GM18508 (cell line): ENCODE measurements at regions not wholly inside any gene's neighbourhood (a gene's known extent, or its start where the extent isn't known, plus 50 kb on each side); places are given as distances from the start of the nearest gene placed in this dataset.

Experiments used
- ATAC-seq: cut with Tn5 transposase; IDR thresholded peaks from one replicate; pipeline ENCODE4 v1.9.1; 2021; ENCODE audit warnings: moderate number of reproducible peaks; ENCODE audit not compliant: insufficient read depth, unreplicated experiment

- ATAC-seq = no peak
Measured at GRCh38 chr5:155989879-155990278, 337.1 kb upstream of the SGCD start.

GRCh38 chr5:155996123-155996522 lies 330.8 kb upstream of the SGCD start:
- no peak for ATAC-seq

GRCh38 chr5:155998257-155998656 lies 328.7 kb upstream of the SGCD start:
- ATAC-seq = no peak

- ATAC-seq = no peak
Measured at GRCh38 chr5:156000115-156000514, 326.8 kb upstream of the SGCD start.

GRCh38 chr5:156004754-156005153 lies 322.2 kb upstream of the SGCD start:
- no peak for ATAC-seq

GRCh38 chr5:156006026-156006647 lies 320.8 kb upstream of the SGCD start:
- ATAC-seq = no peak

GRCh38 chr5:156008844-156009243 lies 318.1 kb upstream of the SGCD start:
- no peak for ATAC-seq

GRCh38 chr5:156009583-156009982 lies 317.4 kb upstream of the SGCD start:
- ATAC-seq = no peak

GRCh38 chr5:156015137-156015536 lies 311.8 kb upstream of the SGCD start:
- no peak for ATAC-seq

GRCh38 chr5:156019130-156019529 lies 307.8 kb upstream of the SGCD start:
- no peak for ATAC-seq

- ATAC-seq = no peak
Measured at GRCh38 chr5:156019571-156020180, 307.3 kb upstream of the SGCD start.

- no peak for ATAC-seq
Measured at GRCh38 chr5:156020647-156021046, 306.3 kb upstream of the SGCD start.

- no peak for ATAC-seq
Measured at GRCh38 chr5:156021866-156022265, 305.1 kb upstream of the SGCD start.

- ATAC-seq = no peak
Measured at GRCh38 chr5:156025656-156026055, 301.3 kb upstream of the SGCD start.

- no peak for ATAC-seq
Measured at GRCh38 chr5:156031181-156031580, 295.8 kb upstream of the SGCD start.

- no peak for ATAC-seq
Measured at GRCh38 chr5:156036640-156037039, 290.3 kb upstream of the SGCD start.

- ATAC-seq = no peak
Measured at GRCh38 chr5:156037151-156037909, 289.6 kb upstream of the SGCD start.

- no peak for ATAC-seq
Measured at GRCh38 chr5:156042726-156043125, 284.2 kb upstream of the SGCD start.

- ATAC-seq = no peak
Measured at GRCh38 chr5:156043351-156043750, 283.6 kb upstream of the SGCD start.

GRCh38 chr5:156051972-156052371 lies 275.0 kb upstream of the SGCD start:
- no peak for ATAC-seq

- no peak for ATAC-seq
Measured at GRCh38 chr5:156052656-156053055, 274.3 kb upstream of the SGCD start.

- no peak for ATAC-seq
Measured at GRCh38 chr5:156053056-156053455, 273.9 kb upstream of the SGCD start.
